Testis (tissue), 2 donors: ENCODE measurements at regions not wholly inside any gene's neighbourhood (a gene's known extent, or its start where the extent isn't known, plus 50 kb on each side); places are given as distances from the start of the nearest gene placed in this dataset.
A peak's percentile ranks its signal among the peaks of the same experiment; 100 is the strongest.

Experiments used
- DNase-seq: peaks from one replicate; pipeline ENCODE4 v3.0.0-alpha.2; 2019
- H3K27ac ChIP-seq, 2 donors: fragments of 200-600 bp; sonication (generic); one replicate each; pipeline ENCODE4 v1.5.1; 2019
- H3K27me3 ChIP-seq: fragments of 200-600 bp; sonication (generic); one replicate; pipeline ENCODE4 v1.5.1; 2019
- H3K36me3 ChIP-seq: fragments of 200-600 bp; sonication (generic); one replicate; pipeline ENCODE4 v1.5.1; 2017; ENCODE audit warnings: low read depth; ENCODE audit errors: missing control alignments
- H3K4me1 ChIP-seq: fragments of 200-600 bp; sonication (generic); one replicate; pipeline ENCODE4 v1.5.1; 2019
- H3K4me3 ChIP-seq, 2 donors: fragments of 200-600 bp; sonication (generic); one replicate each; pipeline ENCODE4 v1.5.1; 2017 to 2019
- H3K9me3 ChIP-seq: fragments of 200-600 bp; sonication (generic); one replicate; pipeline ENCODE4 v1.5.1; 2017
- CTCF ChIP-seq, 3 experiments: fragments of 450-650 bp in 2 of 3; fragments of 200-600 bp in 1 of 3; sonication (generic) in 1 of 3; IDR thresholded peaks; one replicate each; pipeline ENCODE4 v1.5.1; 2016 to 2019; ENCODE audit warnings: antibody characterized with exemption in 3 of 3, mild to moderate bottlenecking in 2 of 3, moderate library complexity in 1 of 3
- POLR2A ChIP-seq: fragments of 450-650 bp; IDR thresholded peaks from one replicate; pipeline ENCODE4 v1.6.1; 2017; ENCODE audit warnings: antibody characterized with exemption, mild to moderate bottlenecking, moderate library complexity
- WGBS, 2 donors: methylation state at CpG; one replicate each; pipeline ENCODE4 v1.1.5; 2018; 5-methylcytosine and 5-hydroxymethylcytosine counted together
- intact Hi-C: fragments of 100-400 bp; cut with DNase I; formaldehyde crosslinking; loops from one replicate; pipeline ENCODE4 v1.15.1; 2023; ENCODE audit warnings: low total_unique reads

DNA sequence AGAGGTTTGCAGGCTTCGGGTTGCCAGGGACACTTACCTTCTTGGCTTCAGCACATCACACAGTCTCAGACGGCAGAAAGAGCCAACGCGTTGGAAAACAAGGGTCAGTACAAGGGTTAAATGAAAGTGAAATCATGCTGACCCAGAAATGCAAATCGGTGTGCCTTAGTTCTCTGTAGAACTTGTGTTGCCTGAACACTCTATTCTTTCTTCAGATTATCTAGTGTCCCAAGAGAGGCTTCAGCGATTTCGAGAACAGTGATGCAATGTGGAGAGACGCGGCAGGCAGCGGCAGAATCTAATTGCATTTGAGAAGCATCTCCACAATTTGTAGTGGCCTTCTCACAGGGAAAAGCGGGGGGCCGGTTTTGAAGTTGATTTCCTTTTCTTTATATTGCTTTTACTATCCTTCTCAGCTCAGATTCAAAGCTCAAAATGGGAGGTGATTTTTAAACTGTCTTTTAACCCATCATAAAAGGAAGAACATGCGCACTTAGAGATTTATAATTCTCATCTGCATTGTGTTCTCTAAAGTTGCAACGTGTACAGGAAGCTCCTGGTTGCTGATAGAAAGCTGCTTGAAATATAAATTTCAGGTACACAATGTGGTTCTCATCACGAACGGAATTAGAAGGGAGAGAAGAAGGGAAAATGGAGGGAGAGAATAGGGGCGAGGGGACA, 67.8 kb upstream of the EGLN3 start:
- Histone ChIP-seq H3K9me3 (no peaks in the 10 kb centered on the region), H3K27me3 (no peaks in the 10 kb centered on the region), H3K27ac (peak overlapping the region; percentile 56 to 62), H3K4me3 (peak overlapping the region; percentile 26 to 33), H3K4me1 (no peaks in the 10 kb centered on the region), H3K36me3 (no peaks in the 10 kb centered on the region)
- peak; percentile 63 for DNase-seq
- TF ChIP-seq CTCF (IDR thresholded peaks at IDR 0.05) (no peak), POLR2A (no peak)
- WGBS, 2 donors: 22 to 25% methylated on average over 17 of the region's 17 CpGs
- intact Hi-C loops: no loop called here

DNA sequence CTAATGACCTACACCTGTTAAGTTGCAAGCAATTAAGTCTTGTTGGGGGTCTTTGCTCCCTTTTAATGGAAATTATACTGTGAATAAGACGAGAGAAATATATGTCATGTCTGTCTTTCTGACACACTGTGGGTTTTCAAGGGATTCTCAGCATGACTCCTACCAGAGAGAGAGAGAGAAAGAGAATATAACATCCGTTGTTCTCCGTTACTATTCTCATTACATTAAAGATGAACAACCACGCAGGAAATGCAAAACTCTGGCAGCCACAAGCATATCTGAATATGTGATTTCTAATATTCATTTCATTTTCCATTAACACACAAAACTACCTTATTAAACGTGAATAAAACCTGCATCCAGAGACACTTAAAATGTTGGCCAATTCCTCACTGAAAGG, 67.3 kb upstream of the EGLN3 start:
- DNase-seq: no peak
- TF ChIP-seq POLR2A (no peak), CTCF (IDR thresholded peaks at IDR 0.05) (no peak)
- Histone ChIP-seq H3K27ac (peak overlapping the region; percentile 56 to 62), H3K9me3 (no peaks in the 10 kb centered on the region), H3K36me3 (no peaks in the 10 kb centered on the region), H3K27me3 (no peaks in the 10 kb centered on the region), H3K4me3 (peak overlapping the region; percentile 26 to 33), H3K4me1 (no peaks in the 10 kb centered on the region)
- 36 to 56% methylated on average over 5 of the region's 5 CpGs for WGBS, 2 donors
- intact Hi-C loops: no loop called here

- Histone ChIP-seq H3K27ac (no peak overlapping the region), H3K9me3 (no peaks in the 10 kb centered on the region), H3K4me3 (no peak overlapping the region), H3K36me3 (no peaks in the 10 kb centered on the region), H3K27me3 (no peaks in the 10 kb centered on the region), H3K4me1 (no peaks in the 10 kb centered on the region)
- no peak for DNase-seq
- intact Hi-C loops: no loop called here
- TF ChIP-seq POLR2A (no peak), CTCF (IDR thresholded peaks at IDR 0.05) (no peak)
- WGBS, 2 donors: 91 to 96% methylated on average over 2 of the region's 2 CpGs
Observed at GRCh38 chr14:34015383-34015782, 64.5 kb upstream of the EGLN3 start.

GRCh38 chr14:34014936-34015335, 64.1 kb upstream of the EGLN3 start:
- Histone ChIP-seq H3K27me3 (no peaks in the 10 kb centered on the region), H3K9me3 (no peaks in the 10 kb centered on the region), H3K4me1 (no peaks in the 10 kb centered on the region), H3K4me3 (no peak overlapping the region), H3K27ac (no peak overlapping the region), H3K36me3 (no peaks in the 10 kb centered on the region)
- 84 to 88% methylated on average over 3 of the region's 3 CpGs for WGBS, 2 donors
- no peak for TF ChIP-seq CTCF (IDR thresholded peaks at IDR 0.05)
- TF ChIP-seq POLR2A: no peak
- DNase-seq: no peak
- intact Hi-C loops: no loop called here

- 77 to 82% methylated on average over 4 of the region's 4 CpGs for WGBS, 2 donors
- intact Hi-C loops: no loop called here
- no peak overlapping the region for H3K4me3 ChIP-seq
- no peaks in the 10 kb centered on the region for H3K4me1 ChIP-seq
- H3K36me3 ChIP-seq: no peaks in the 10 kb centered on the region
- no peaks in the 10 kb centered on the region for H3K9me3 ChIP-seq
- no peak for TF ChIP-seq POLR2A
- TF ChIP-seq CTCF (IDR thresholded peaks at IDR 0.05): no peak
- no peaks in the 10 kb centered on the region for H3K27me3 ChIP-seq
- no peak overlapping the region for H3K27ac ChIP-seq
- DNase-seq: no peak
Observed at GRCh38 chr14:34013721-34014060, 62.8 kb upstream of the EGLN3 start.
